Endothelial cell (in vitro differentiated cells): ENCODE measurements at regions not wholly inside any gene's neighbourhood (a gene's known extent, or its start where the extent isn't known, plus 50 kb on each side); places are given as distances from the start of the nearest gene placed in this dataset.
A peak's percentile ranks its signal among the peaks of the same experiment; 100 is the strongest.

Source experiments
- DNase-seq: peaks from one replicate; pipeline ENCODE4 v3.0.0; 2021; ENCODE audit warnings: low spot score
- H3K27ac Mint-ChIP-seq: one replicate; pipeline ENCODE4 v1.8.0; 2021; ENCODE audit warnings: mixed read lengths, inconsistent platforms; ENCODE audit not compliant: unreplicated experiment
- H3K27me3 Mint-ChIP-seq: one replicate; pipeline ENCODE4 v1.8.0; 2021; ENCODE audit warnings: mild to moderate bottlenecking, moderate library complexity, mixed read lengths, inconsistent platforms; ENCODE audit not compliant: unreplicated experiment
- H3K36me3 Mint-ChIP-seq: one replicate; pipeline ENCODE4 v1.8.0; 2021; ENCODE audit warnings: mild to moderate bottlenecking, low read depth, mixed read lengths, inconsistent platforms; ENCODE audit not compliant: unreplicated experiment
- H3K4me1 Mint-ChIP-seq: one replicate; pipeline ENCODE4 v1.8.0; 2021; ENCODE audit warnings: mild to moderate bottlenecking, mixed read lengths, inconsistent platforms; ENCODE audit not compliant: unreplicated experiment
- H3K4me3 Mint-ChIP-seq: one replicate; pipeline ENCODE4 v1.8.0; 2021; ENCODE audit warnings: mild to moderate bottlenecking, mixed read lengths, inconsistent platforms; ENCODE audit not compliant: unreplicated experiment
- H3K9me3 Mint-ChIP-seq: one replicate; pipeline ENCODE4 v1.8.0; 2021; ENCODE audit warnings: mixed read lengths, inconsistent platforms; ENCODE audit not compliant: unreplicated experiment
- TF ChIP-seq, protein P1 (sequence below): fragments of 200-600 bp; sonication (generic); IDR thresholded peaks from one replicate; pipeline ENCODE4 v1.5.0; 2021; ENCODE audit warnings: antibody characterized with exemption; ENCODE audit not compliant: unreplicated experiment

DNA sequence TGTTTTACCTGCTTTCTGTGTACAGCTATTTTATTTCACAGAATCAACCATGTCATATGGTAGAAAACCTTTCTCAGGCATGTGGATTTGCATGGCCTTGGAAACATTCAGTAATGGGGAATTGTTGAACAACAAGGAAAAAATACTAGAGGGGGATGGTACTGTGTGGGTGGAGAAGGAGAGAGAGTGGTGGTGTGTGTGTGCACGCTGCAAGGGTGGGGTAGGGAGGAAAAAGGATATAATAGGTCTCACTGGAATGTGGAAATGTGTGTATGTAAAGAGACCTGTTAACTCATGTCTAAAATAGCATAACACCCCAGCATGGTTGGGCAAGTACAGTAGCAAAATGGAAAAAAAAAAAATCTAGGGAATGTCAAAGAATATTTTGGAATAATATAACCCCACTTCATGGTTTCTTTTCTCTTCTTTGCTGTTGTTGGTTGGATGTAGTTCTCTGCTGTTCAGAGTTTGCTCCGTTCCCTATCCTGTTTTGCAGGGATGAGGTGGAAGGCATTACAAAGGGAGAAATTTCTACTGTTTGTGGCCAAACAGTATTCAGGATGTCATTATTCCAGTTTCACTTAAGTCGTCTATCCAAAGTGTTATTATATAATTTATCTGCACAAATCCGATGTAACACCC is 93.9 kb upstream of the CITED2 start:
- Mint-ChIP-seq H3K4me3 (no peak overlapping the region), H3K27me3 (no peaks in the 10 kb centered on the region), H3K36me3 (no peaks in the 10 kb centered on the region), H3K9me3 (no peaks in the 10 kb centered on the region), H3K4me1 (peaks cover 13% of the 10 kb centered on the region), H3K27ac (peak overlapping the region; percentile 44)
- DNase-seq = no peak
- TF ChIP-seq, protein P1, sequence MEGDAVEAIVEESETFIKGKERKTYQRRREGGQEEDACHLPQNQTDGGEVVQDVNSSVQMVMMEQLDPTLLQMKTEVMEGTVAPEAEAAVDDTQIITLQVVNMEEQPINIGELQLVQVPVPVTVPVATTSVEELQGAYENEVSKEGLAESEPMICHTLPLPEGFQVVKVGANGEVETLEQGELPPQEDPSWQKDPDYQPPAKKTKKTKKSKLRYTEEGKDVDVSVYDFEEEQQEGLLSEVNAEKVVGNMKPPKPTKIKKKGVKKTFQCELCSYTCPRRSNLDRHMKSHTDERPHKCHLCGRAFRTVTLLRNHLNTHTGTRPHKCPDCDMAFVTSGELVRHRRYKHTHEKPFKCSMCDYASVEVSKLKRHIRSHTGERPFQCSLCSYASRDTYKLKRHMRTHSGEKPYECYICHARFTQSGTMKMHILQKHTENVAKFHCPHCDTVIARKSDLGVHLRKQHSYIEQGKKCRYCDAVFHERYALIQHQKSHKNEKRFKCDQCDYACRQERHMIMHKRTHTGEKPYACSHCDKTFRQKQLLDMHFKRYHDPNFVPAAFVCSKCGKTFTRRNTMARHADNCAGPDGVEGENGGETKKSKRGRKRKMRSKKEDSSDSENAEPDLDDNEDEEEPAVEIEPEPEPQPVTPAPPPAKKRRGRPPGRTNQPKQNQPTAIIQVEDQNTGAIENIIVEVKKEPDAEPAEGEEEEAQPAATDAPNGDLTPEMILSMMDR = no peak

- DNase-seq = no peak
- Mint-ChIP-seq H3K27me3 (no peaks in the 10 kb centered on the region), H3K27ac (no peak overlapping the region), H3K36me3 (no peaks in the 10 kb centered on the region), H3K4me3 (no peak overlapping the region), H3K4me1 (peaks cover 2% of the 10 kb centered on the region), H3K9me3 (no peaks in the 10 kb centered on the region)
- TF ChIP-seq, protein P1 = no peak
Measured at GRCh38 chr6:139457476-139457875, 83.0 kb upstream of the CITED2 start.

GRCh38 chr6:139452148-139452876 is 77.9 kb upstream of the CITED2 start:
- H3K9me3 Mint-ChIP-seq = no peaks in the 10 kb centered on the region

GRCh38 chr6:139449611-139450000 is 75.2 kb upstream of the CITED2 start:
- Mint-ChIP-seq H3K4me1 (peaks cover 35% of the 10 kb centered on the region), H3K9me3 (no peaks in the 10 kb centered on the region), H3K36me3 (no peaks in the 10 kb centered on the region), H3K4me3 (no peak overlapping the region), H3K27me3 (no peaks in the 10 kb centered on the region), H3K27ac (peak overlapping the region; percentile 76)
- TF ChIP-seq, protein P1 = no peak
- no peak for DNase-seq

More at GRCh38 chr6:139452148-139452876, 77.9 kb upstream of the CITED2 start:
- H3K27me3 Mint-ChIP-seq = no peaks in the 10 kb centered on the region
- peaks cover 24% of the 10 kb centered on the region for H3K4me1 Mint-ChIP-seq
- DNase-seq = no peak
- H3K4me3 Mint-ChIP-seq = no peak overlapping the region
- no peak overlapping the region for H3K27ac Mint-ChIP-seq
- TF ChIP-seq, protein P1 = no peak
- H3K36me3 Mint-ChIP-seq = no peaks in the 10 kb centered on the region

DNA sequence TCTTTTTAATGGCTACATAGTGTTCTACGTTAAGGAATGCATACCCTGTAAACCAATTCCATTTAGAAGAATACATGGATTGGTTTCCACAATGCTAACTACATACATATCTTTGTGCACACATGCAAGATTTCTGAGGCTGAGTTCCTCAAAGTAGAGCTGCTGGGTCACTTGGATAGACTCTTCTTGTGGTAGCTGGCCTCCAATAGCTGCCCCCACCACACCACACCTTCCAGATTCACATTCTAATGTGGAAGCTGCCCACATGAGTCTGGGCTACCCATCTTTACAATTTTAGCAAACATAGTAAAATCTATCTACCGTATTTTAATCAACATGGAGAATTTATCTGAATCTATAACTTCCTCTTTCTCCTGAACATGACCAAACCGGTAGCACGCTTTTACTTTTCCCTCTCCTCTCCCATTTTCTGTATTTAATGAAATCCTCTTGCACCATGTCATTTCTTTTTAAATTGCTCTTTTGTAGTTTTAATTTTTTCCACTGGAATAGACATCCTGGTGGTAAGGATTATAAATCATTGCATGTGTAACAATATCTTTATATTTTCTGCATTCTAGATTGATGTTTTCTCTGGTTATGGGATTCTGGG is 74.7 kb upstream of the CITED2 start:
- H3K4me1 Mint-ChIP-seq = peaks cover 35% of the 10 kb centered on the region
- no peaks in the 10 kb centered on the region for H3K27me3 Mint-ChIP-seq
- TF ChIP-seq, protein P1 = no peak
- no peak overlapping the region for H3K4me3 Mint-ChIP-seq
- H3K27ac Mint-ChIP-seq = peak overlapping the region; percentile 76
- no peaks in the 10 kb centered on the region for H3K36me3 Mint-ChIP-seq
- no peak for DNase-seq
- no peaks in the 10 kb centered on the region for H3K9me3 Mint-ChIP-seq
